Smooth muscle cell (in vitro differentiated cells): ENCODE measurements at regions not wholly inside any gene's neighbourhood (a gene's known extent, or its start where the extent isn't known, plus 50 kb on each side); places are given as distances from the start of the nearest gene placed in this dataset.

Experiments used
- DNase-seq: peaks from one replicate; lab custom pipeline; 2025; ENCODE audit not compliant: unreplicated experiment; lab: John Stamatoyannopoulos, UW
- H2AFZ ChIP-seq: fragments of 200-600 bp; sonication (generic); 2 replicates; pipeline ENCODE4 v1.6.0; 2016; ENCODE audit warnings: antibody characterized with exemption, low read depth, mild to moderate bottlenecking
- H3F3A ChIP-seq: fragments of 200-600 bp; sonication (generic); 2 replicates; pipeline ENCODE4 v1.6.0; 2017; ENCODE audit warnings: antibody characterized with exemption, low read depth
- H3K27ac ChIP-seq: fragments of 200-600 bp; sonication (generic); 2 replicates; pipeline ENCODE4 v1.5.1; 2016; ENCODE audit warnings: low read depth, mild to moderate bottlenecking
- H3K27me3 ChIP-seq: fragments of 200-600 bp; sonication (generic); 2 replicates; pipeline ENCODE4 v1.6.1; 2016; ENCODE audit warnings: low read depth, mild to moderate bottlenecking
- H3K36me3 ChIP-seq: fragments of 200-600 bp; sonication (generic); 2 replicates; pipeline ENCODE4 v1.5.1; 2016; ENCODE audit warnings: low read depth
- H3K4me1 ChIP-seq: fragments of 200-600 bp; sonication (generic); 2 replicates; pipeline ENCODE4 v1.5.1; 2016; ENCODE audit warnings: low read depth
- H3K4me2 ChIP-seq: fragments of 200-600 bp; sonication (generic); 2 replicates; pipeline ENCODE4 v1.6.0; 2016; ENCODE audit warnings: mild to moderate bottlenecking
- H3K4me3 ChIP-seq: fragments of 200-600 bp; sonication (generic); 2 replicates; pipeline ENCODE4 v1.5.1; 2016; ENCODE audit warnings: mild to moderate bottlenecking
- H3K79me2 ChIP-seq: fragments of 200-600 bp; sonication (generic); 2 replicates; pipeline ENCODE4 v1.6.0; 2016; ENCODE audit warnings: low read depth, mild to moderate bottlenecking
- H3K9ac ChIP-seq: fragments of 200-600 bp; sonication (generic); 2 replicates; pipeline ENCODE4 v1.6.0; 2016; ENCODE audit warnings: low read depth
- H3K9me3 ChIP-seq: fragments of 200-600 bp; sonication (generic); replicated peaks from 2 replicates; pipeline ENCODE4 v1.5.1; 2016; ENCODE audit warnings: low read depth
- H4K20me1 ChIP-seq: fragments of 200-600 bp; sonication (generic); 2 replicates; pipeline ENCODE4 v1.6.0; 2016; ENCODE audit warnings: low read depth
- WGBS: methylation state at CpG from one replicate; pipeline ENCODE4 v1.1.7; 2016; ENCODE audit warnings: low lambda C conversion rate; 5-methylcytosine and 5-hydroxymethylcytosine counted together
- TF ChIP-seq, protein P1 (sequence below): fragments of 200-600 bp; sonication (generic); IDR thresholded peaks from 2 replicates; pipeline ENCODE4 v1.5.1; 2017; ENCODE audit warnings: borderline replicate concordance, mild to moderate bottlenecking, antibody characterized with exemption; ENCODE audit not compliant: insufficient read depth, poor library complexity, severe bottlenecking

DNA sequence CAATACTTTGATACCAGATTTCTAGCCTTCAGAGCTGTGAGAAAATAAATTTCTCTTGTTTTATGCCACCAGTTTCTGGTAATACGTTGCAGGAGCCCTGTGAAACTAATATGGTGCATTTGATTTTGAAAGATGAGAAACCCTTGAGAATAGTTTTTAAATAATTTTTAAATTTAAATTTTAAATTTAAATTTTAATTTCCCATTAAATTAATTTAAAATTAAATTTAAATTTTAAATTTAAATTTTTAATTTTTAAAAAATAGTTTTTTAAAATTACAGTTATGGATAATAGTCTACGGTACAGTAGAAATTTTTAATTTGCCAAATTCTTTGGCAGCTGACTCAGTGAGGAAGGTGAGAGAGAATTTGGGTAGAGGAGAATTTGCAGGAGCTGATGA lies 68.6 kb upstream of the SLC24A3 start:
- Histone ChIP-seq H3K4me1 (no peaks in the 10 kb centered on the region), H3K4me2 (no peak overlapping the region), H2AFZ (no peak overlapping the region), H4K20me1 (no peaks in the 10 kb centered on the region), H3F3A (no peaks in the 10 kb centered on the region), H3K9me3 (no peaks in the 10 kb centered on the region), H3K4me3 (no peak overlapping the region), H3K9ac (no peak overlapping the region), H3K79me2 (no peaks in the 10 kb centered on the region), H3K27ac (no peak overlapping the region), H3K27me3 (no peaks in the 10 kb centered on the region), H3K36me3 (no peaks in the 10 kb centered on the region)
- 87% methylated on average over 2 of the region's 2 CpGs for WGBS
- DNase-seq = no peak
- TF ChIP-seq, protein P1, sequence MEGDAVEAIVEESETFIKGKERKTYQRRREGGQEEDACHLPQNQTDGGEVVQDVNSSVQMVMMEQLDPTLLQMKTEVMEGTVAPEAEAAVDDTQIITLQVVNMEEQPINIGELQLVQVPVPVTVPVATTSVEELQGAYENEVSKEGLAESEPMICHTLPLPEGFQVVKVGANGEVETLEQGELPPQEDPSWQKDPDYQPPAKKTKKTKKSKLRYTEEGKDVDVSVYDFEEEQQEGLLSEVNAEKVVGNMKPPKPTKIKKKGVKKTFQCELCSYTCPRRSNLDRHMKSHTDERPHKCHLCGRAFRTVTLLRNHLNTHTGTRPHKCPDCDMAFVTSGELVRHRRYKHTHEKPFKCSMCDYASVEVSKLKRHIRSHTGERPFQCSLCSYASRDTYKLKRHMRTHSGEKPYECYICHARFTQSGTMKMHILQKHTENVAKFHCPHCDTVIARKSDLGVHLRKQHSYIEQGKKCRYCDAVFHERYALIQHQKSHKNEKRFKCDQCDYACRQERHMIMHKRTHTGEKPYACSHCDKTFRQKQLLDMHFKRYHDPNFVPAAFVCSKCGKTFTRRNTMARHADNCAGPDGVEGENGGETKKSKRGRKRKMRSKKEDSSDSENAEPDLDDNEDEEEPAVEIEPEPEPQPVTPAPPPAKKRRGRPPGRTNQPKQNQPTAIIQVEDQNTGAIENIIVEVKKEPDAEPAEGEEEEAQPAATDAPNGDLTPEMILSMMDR = no peak

DNA sequence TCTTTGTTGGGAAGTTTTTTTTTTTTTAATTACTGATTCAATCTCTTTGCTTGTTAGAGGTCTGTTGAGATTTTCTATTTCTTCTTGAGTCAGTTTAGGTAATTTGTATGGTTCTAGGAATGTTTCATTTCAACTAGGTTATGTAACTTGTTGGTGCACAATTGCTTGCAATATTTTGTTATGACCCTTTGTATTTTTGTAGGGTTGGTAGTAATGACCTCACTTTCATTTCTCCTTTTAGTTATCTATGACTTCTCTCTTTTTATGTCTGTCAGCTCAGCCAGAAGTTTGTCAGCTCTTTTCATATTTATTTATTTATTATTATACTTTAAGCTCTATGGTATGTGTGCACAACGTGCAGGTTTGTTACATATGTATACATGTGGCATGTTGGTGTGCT lies 51.1 kb upstream of the SLC24A3 start:
- Histone ChIP-seq H3K4me3 (no peak overlapping the region), H3K9me3 (no peaks in the 10 kb centered on the region), H3F3A (no peaks in the 10 kb centered on the region), H2AFZ (no peak overlapping the region), H3K27ac (no peak overlapping the region), H3K4me2 (no peak overlapping the region), H3K36me3 (no peaks in the 10 kb centered on the region), H3K27me3 (no peaks in the 10 kb centered on the region), H3K79me2 (no peaks in the 10 kb centered on the region), H3K4me1 (no peaks in the 10 kb centered on the region), H4K20me1 (no peaks in the 10 kb centered on the region), H3K9ac (no peak overlapping the region)
- no peak for DNase-seq
- WGBS = 100% methylated on average over 1 of the region's 1 CpG
- TF ChIP-seq, protein P1 = no peak
